HK-2 (cell line): ENCODE measurements at regions not wholly inside any gene's neighbourhood (a gene's known extent, or its start where the extent isn't known, plus 50 kb on each side); places are given as distances from the start of the nearest gene placed in this dataset.
"Not testable (repeated sequence)": the region's sequence is repeated elsewhere in the genome, so short reads cannot be mapped to it uniquely, and the experiment has no call there.

ENCODE experiments used
- DNase-seq: peaks from one replicate; pipeline ENCODE4 v3.0.0-alpha.2; 2018; ENCODE audit not compliant: unreplicated experiment

DNA sequence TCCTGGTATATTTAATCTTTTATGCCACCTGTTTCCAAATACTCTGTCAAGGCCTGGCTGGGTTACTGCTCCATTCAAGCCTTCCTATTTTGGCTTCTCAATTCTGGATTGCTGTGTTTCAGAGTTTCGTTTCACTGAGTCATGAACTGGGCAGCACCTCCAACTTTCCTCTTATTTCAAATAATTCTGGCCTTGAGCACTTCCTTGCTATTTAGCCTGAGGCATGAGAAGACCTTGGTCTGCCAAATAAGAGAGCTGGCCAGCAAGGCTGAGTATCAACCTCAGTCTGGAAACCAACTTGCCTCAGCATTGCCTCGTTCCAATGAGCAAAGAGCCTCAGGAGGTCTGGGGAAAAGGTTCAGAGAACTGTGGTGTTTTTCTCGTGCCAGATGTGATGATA lies 66.6 kb downstream of the TNFAIP3 start:
- no peak for DNase-seq

- DNase-seq = no peak
These were observed 69.7 kb downstream of the TNFAIP3 start for GRCh38 chr6:137936798-137937197.

DNA sequence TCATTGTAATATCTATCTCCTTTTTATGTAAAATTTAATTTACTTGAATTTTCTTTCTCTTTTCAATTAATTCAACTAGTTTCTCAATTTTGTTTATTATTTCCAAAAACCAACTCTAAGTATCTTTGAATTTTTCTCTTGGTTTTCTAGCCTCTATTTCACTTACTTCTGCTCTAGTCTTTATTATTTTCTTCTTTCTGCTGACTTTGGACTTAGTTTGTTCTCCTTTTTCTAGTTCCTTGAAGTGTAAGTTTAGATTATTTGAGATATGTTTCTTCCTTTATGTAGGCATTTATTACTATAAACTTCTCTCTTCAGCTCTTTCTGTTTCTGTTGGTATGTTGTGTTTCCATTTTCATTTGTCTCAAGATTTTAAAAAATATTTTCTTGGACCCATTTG lies 70.8 kb downstream of the TNFAIP3 start:
- no peak for DNase-seq

DNA sequence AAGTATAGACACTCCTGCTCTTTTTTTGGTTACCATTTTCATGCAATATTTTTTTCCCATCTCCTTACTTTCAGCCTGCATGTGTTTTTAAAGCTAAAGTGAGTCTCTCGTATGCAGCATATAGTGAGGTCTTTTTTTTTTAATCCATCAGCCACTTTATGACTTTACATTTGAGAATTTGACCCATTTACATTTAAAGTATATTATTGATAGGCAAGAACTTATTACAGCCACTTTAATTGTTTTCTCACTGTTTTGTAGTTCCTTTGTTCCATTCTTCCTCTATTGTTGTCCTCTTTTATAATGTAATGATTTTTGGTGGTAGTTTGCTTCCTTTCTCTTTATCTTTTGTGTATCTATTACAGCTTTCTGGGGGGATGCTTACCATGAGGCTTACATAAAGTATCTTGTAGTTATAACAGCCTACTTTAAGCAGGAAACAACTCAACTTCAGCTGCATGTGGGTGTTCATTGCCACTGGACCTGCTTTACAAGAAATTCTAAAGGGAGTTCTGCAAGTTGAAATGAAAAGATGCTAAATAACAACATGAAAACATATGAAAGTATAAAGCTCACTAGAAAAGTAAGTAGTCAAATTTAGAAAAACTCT lies 71.8 kb downstream of the TNFAIP3 start:
- no peak for DNase-seq

DNA sequence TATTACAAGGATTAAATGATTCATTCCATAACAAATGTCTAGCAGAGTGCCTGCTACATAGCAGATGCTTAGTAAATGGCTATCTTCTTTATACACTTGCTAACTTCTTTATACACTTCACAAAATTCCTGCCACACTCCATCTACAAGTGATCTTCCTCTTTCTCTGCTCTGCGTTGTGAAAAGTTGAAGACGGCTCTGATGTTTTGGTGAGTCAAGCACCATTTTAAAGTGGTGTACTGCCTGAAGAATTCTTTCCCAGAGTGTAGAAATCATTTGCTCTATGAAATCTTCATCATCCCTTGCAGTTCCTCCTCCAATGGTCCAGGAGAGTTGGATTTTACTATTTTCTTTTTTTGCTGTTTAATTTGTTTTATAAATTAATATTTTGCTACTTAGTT lies 74.9 kb downstream of the TNFAIP3 start:
- no peak for DNase-seq

GRCh38 chr6:137942736-137943135 lies 75.7 kb downstream of the TNFAIP3 start:
- no peak for DNase-seq

GRCh38 chr6:137944381-137944780 lies 77.3 kb downstream of the TNFAIP3 start:
- not testable (repeated sequence) for DNase-seq

- no peak for DNase-seq
These were observed 77.9 kb downstream of the TNFAIP3 start for GRCh38 chr6:137944793-137945498.

DNA sequence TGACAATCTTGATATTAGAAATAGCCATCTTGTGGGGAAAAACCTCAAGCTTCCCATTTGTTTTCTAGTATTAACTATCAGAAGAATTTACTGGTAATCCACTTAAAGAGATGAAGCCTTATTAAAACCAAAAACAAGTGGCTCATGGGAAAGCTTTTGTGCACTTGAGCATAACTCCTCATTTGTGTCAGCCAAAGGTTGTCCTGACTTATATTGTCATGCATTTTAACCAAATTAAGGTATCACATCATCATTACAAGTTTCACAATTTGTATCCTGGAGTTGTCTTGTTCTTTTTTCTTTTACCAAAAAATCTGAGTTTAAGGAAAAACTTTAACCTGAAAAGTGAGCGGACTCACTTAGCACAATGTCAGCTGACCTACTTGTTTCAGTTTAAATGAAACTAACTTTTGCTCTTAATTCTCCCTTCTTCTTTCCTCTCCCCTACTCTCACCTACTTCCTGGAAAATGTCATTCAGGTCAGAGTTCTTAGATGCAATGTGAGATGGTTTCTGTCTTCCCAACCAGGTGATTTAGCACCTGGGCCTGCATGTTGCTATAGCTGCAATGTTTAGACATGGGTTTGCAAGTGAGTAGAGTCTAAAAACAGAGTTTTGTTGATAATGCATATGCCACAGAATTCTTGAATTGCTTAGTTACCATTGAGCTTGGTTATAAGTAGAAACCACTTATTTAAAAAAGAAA lies 82.8 kb downstream of the TNFAIP3 start:
- no peak for DNase-seq

GRCh38 chr6:137950581-137950980 lies 83.5 kb downstream of the TNFAIP3 start:
- no peak for DNase-seq

DNA sequence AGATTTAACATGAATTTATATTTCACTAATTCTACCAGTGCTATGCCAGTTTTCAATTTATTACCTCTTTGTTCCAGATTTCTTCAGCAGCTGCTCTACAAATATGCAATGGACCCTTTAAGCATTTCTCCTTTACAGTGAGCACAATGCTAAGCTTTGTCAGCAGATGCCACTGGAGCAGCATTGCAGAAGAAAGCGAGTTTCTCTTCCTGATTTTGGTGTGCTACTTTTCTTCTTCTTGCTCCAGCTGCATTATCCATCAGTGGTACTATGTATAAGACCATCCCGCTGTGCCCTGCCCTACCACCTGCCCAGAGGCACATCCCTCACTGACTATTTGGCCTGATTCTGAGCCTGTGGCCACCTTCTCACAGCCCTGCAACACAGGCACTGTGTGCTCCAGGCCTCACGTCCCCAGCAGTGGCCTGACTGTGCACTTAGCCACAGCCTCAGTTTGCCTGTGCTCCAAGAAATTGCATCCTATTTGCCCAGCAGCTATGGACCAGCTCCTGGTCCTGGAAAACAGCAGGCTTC lies 84.1 kb downstream of the TNFAIP3 start:
- DNase-seq = no peak

DNA sequence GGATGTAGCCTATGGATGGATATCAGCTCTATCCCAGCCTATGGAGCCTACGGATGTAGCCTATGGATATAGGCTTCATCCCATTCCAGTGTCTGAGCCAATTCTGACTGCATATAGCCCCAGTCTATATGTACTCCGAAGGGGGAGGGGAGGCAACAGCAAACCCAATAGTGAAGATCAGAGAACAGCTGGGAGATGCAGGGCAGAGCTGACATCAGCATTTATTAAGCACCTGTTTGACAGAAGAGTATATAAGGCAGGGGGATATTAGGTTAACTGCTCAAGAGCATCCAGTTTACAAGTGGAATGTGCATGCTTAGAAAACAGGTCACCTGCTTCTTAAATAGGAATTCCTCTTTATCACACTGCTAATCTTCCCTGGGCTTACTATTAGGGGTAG lies 85.2 kb downstream of the TNFAIP3 start:
- DNase-seq = no peak

DNA sequence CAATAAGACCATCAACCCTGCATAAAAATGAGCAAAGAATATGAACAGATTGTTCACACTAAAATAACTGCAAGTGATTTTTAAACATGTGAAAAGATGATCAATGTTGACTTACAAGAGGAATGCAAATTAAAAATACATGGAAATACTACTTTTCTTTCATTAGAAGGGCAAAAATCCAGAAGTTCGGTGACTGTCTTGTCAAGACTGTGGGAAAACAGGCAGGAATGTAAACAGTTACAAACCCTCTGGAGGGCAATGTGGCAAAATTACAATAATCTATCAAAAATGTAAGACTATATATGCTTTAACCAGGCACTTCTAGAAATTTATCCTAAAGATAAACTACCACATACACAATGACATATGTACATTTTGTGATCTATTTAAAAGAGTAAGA lies 86.7 kb downstream of the TNFAIP3 start:
- DNase-seq = no peak

DNA sequence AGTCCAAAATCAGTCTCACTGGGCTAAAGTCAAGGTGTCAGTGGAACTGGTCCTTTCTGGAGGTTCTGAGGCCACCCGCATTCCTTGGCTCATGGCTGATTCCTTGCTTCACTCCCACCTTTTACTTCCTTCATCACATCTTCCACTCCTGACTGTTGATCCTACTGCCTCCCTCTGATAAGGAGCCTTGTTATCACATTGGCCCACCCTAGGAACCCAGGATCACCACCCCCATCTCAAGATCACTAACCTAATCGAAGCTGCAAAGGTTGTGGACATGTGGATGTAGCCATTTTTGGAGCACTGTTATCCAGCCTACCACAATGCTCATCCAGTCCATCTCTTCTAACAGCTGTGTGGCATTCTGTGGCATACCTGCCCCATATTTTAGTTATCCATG lies 87.2 kb downstream of the TNFAIP3 start:
- no peak for DNase-seq

- no peak for DNase-seq
These were observed 89.0 kb downstream of the TNFAIP3 start for GRCh38 chr6:137956098-137956488.

- no peak for DNase-seq
These were observed 90.4 kb downstream of the TNFAIP3 start for GRCh38 chr6:137957471-137957870.

DNA sequence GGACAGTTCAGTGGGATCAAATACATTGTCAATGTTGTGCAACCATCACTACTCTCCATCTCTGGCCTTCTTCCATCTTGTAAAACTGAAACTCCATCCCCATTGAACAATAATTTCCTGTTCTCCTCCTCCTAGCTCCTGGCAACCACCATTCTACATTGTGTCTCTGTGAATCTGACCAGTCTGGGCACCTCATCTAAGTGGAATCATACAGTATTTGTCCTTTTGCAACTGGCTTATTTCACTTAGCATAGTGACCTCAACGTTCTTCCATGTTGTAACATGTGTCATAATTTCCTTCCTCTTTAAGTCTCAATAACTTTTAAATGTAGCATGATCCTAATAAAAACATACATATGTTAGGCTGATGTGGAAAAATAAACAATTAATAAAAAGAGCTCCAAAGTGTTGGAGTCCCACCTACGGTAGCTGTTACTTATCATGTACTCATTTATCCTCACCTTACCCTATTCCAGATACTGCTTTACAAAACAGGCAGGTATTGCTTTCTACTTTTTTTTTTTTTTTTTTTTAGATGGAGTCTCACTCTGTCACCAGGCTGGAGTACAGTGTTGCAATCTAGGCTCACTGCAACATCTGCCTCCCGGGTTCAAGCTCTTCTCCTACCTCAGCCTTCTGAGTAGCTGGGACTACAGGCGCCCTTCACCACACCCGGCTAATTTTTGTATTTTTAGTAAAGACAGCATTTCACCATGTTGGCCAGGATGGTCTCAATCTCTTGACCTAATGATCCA lies 91.9 kb downstream of the TNFAIP3 start:
- no peak for DNase-seq

DNA sequence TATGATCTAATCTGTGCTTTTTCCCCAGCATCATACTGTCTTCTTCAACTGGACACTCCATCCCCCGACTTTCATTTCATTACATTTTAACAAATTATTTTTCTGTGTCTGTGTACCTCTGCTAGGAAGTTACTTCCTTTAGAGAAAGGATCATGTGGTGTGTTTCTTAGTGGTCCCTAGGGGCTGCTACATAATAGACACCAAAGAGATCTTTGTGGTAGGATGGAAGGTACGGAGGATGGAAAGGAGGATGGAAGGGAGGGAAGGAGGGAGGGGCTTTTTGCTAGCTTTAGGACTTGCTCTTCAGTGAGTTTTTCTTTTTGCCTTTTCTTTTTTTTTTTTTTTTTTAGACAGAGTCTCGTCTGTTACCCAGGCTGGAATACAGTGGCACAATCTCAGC lies 95.7 kb downstream of the TNFAIP3 start:
- DNase-seq = no peak

DNA sequence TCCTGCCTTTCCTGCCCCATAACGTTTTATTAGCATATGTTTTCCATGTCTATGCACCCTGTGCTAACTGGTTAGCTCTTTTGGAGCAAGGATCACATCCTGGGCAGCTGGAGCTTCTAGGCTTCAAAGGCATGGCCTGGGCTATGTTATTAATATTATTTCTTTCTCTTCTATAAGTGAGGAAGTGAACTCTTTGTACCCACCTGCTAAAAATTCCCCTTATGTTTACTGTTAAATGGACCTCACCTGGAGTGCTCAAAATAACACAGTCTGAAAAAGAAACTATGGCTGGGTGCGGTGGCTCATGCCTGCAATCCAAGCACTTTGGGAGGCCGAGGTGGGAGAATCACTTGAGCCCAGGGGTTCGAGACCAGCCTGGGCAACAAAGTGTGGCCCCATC lies 97.8 kb downstream of the TNFAIP3 start:
- no peak for DNase-seq

GRCh38 chr6:137967689-137968454 lies 100.8 kb downstream of the TNFAIP3 start:
- DNase-seq = no peak

DNA sequence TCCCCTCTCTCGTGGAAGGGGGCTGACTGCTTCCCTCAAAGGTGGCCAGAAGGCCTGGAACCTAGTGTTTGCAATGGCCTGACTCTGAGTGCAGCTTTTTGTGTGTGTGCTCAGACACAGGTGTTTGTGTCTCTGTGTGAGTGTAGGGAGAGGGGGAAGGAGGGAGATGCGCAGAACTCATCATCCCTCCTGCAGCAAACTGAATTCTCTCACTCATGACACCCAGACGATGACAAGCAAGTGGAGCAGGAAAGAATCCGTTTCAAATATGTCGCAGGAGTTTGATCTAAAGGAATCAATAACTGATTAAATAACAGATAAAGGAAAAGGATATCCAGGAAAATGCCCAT lies 101.4 kb downstream of the TNFAIP3 start:
- DNase-seq = no peak

DNA sequence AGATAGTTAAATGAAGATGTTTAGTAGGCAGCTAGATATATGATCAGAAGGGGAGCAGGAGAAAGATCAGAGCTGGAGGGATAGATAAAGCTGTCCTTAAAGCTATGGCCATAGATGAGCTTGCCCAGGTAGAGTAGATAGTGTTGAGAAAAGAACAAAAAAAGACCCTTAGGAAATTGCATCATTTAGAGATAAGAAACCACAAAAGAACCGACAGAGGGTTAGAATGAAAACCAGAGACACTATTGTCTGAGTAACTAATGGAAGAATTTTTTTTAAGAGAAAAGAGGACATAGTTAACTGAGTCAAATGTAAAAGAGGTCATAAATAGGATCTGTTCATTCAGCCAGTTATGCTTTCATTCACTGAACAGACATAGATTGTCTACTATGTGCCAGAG lies 101.8 kb downstream of the TNFAIP3 start:
- no peak for DNase-seq
